ENCODE measurements at regions not wholly inside any gene's neighbourhood (a gene's known extent, or its start where the extent isn't known, plus 50 kb on each side); places are given as distances from the start of the nearest gene placed in this dataset.

DNA sequence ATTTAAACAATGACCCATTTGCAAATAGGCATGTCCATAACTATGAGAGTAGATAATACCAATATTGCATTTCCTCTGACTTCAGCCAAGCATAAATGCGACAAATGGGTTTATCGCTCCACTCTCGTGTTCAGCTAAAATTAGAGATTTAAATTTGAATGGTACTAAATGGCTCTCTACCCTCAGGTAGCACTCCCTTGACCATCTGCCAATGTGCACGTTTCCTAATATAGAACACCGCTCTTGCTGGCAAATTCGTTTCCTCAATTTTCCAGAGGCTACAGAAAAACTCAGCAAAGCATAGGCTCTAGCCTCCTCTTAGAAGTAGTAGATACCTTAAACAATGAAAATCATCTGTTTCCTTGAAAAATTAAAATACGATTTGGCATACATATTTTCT, 251.6 kb downstream of the ADGRA3 start:
- TF ChIP-seq SRF (IDR thresholded peaks at IDR 0.05; ENCODE audit: low read depth in 2 of 2, low read length in 2 of 2) (no peak), POU2F2 (IDR thresholded peaks at IDR 0.05; ENCODE audit: borderline replicate concordance, low read depth, low read length) (no peak), EGR1 (IDR thresholded peaks at IDR 0.05; ENCODE audit: borderline replicate concordance in 1 of 2, low read depth in 2 of 2, low read length in 2 of 2) (no peak)
- TF ChIP-seq, protein P1, sequence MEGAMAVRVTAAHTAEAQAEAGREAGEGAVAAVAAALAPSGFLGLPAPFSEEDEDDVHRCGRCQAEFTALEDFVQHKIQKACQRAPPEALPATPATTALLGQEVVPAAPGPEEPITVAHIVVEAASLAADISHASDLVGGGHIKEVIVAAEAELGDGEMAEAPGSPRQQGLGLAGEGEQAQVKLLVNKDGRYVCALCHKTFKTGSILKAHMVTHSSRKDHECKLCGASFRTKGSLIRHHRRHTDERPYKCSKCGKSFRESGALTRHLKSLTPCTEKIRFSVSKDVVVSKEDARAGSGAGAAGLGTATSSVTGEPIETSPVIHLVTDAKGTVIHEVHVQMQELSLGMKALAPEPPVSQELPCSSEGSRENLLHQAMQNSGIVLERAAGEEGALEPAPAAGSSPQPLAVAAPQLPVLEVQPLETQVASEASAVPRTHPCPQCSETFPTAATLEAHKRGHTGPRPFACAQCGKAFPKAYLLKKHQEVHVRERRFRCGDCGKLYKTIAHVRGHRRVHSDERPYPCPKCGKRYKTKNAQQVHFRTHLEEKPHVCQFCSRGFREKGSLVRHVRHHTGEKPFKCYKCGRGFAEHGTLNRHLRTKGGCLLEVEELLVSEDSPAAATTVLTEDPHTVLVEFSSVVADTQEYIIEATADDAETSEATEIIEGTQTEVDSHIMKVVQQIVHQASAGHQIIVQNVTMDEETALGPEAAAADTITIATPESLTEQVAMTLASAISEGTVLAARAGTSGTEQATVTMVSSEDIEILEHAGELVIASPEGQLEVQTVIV (IDR thresholded peaks at IDR 0.05; ENCODE audit: borderline replicate concordance, partially characterized antibody) = no peak
- TF ChIP-seq, protein P2, sequence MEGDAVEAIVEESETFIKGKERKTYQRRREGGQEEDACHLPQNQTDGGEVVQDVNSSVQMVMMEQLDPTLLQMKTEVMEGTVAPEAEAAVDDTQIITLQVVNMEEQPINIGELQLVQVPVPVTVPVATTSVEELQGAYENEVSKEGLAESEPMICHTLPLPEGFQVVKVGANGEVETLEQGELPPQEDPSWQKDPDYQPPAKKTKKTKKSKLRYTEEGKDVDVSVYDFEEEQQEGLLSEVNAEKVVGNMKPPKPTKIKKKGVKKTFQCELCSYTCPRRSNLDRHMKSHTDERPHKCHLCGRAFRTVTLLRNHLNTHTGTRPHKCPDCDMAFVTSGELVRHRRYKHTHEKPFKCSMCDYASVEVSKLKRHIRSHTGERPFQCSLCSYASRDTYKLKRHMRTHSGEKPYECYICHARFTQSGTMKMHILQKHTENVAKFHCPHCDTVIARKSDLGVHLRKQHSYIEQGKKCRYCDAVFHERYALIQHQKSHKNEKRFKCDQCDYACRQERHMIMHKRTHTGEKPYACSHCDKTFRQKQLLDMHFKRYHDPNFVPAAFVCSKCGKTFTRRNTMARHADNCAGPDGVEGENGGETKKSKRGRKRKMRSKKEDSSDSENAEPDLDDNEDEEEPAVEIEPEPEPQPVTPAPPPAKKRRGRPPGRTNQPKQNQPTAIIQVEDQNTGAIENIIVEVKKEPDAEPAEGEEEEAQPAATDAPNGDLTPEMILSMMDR (IDR thresholded peaks at IDR 0.05 in 2 of 3, conservative IDR thresholded peaks at IDR 0.05 in 1 of 3; ENCODE audit: control insufficient read depth in 2 of 3, extremely low read depth in 1 of 3, insufficient read depth in 1 of 3, low read depth in 3 of 3, low read length in 3 of 3) = no peak
- TF ChIP-seq, protein P3, sequence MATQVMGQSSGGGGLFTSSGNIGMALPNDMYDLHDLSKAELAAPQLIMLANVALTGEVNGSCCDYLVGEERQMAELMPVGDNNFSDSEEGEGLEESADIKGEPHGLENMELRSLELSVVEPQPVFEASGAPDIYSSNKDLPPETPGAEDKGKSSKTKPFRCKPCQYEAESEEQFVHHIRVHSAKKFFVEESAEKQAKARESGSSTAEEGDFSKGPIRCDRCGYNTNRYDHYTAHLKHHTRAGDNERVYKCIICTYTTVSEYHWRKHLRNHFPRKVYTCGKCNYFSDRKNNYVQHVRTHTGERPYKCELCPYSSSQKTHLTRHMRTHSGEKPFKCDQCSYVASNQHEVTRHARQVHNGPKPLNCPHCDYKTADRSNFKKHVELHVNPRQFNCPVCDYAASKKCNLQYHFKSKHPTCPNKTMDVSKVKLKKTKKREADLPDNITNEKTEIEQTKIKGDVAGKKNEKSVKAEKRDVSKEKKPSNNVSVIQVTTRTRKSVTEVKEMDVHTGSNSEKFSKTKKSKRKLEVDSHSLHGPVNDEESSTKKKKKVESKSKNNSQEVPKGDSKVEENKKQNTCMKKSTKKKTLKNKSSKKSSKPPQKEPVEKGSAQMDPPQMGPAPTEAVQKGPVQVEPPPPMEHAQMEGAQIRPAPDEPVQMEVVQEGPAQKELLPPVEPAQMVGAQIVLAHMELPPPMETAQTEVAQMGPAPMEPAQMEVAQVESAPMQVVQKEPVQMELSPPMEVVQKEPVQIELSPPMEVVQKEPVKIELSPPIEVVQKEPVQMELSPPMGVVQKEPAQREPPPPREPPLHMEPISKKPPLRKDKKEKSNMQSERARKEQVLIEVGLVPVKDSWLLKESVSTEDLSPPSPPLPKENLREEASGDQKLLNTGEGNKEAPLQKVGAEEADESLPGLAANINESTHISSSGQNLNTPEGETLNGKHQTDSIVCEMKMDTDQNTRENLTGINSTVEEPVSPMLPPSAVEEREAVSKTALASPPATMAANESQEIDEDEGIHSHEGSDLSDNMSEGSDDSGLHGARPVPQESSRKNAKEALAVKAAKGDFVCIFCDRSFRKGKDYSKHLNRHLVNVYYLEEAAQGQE (IDR thresholded peaks at IDR 0.05; ENCODE audit: low read depth, low read length) = no peak
